Nephron progenitor cell (in vitro differentiated cells): ENCODE measurements at regions not wholly inside any gene's neighbourhood (a gene's known extent, or its start where the extent isn't known, plus 50 kb on each side); places are given as distances from the start of the nearest gene placed in this dataset.

Experiments
- DNase-seq: peaks from one replicate; pipeline ENCODE4 v3.0.0; 2021
- H3K27ac Mint-ChIP-seq: 2 replicates; pipeline ENCODE4 v1.8.0; 2021; ENCODE audit warnings: mild to moderate bottlenecking, moderate library complexity, mixed read lengths
- H3K27me3 Mint-ChIP-seq: 2 replicates; pipeline ENCODE4 v1.8.0; 2021; ENCODE audit warnings: mild to moderate bottlenecking, low read depth, mixed read lengths; ENCODE audit not compliant: poor library complexity
- H3K36me3 Mint-ChIP-seq: 2 replicates; pipeline ENCODE4 v1.8.0; 2021; ENCODE audit warnings: low read depth, mixed read lengths
- H3K4me1 Mint-ChIP-seq: 2 replicates; pipeline ENCODE4 v1.8.0; 2021; ENCODE audit warnings: mixed read lengths
- H3K4me3 Mint-ChIP-seq: 2 replicates; pipeline ENCODE4 v1.8.0; 2021; ENCODE audit warnings: mild to moderate bottlenecking, moderate library complexity, mixed read lengths
- H3K9me3 Mint-ChIP-seq: 2 replicates; pipeline ENCODE4 v1.8.0; 2021; ENCODE audit warnings: mild to moderate bottlenecking, moderate library complexity, mixed read lengths
- TF ChIP-seq, protein P1 (sequence below): fragments of 200-600 bp; sonication (generic); IDR thresholded peaks from 2 replicates; pipeline ENCODE4 v1.5.0; 2021; ENCODE audit warnings: antibody characterized with exemption

GRCh38 chr6:4575714-4576113 is 200.5 kb upstream of the CDYL start:
- peaks cover 17% of the 10 kb centered on the region for H3K36me3 Mint-ChIP-seq
- peaks cover 11% of the 10 kb centered on the region for H3K4me1 Mint-ChIP-seq
- TF ChIP-seq, protein P1, sequence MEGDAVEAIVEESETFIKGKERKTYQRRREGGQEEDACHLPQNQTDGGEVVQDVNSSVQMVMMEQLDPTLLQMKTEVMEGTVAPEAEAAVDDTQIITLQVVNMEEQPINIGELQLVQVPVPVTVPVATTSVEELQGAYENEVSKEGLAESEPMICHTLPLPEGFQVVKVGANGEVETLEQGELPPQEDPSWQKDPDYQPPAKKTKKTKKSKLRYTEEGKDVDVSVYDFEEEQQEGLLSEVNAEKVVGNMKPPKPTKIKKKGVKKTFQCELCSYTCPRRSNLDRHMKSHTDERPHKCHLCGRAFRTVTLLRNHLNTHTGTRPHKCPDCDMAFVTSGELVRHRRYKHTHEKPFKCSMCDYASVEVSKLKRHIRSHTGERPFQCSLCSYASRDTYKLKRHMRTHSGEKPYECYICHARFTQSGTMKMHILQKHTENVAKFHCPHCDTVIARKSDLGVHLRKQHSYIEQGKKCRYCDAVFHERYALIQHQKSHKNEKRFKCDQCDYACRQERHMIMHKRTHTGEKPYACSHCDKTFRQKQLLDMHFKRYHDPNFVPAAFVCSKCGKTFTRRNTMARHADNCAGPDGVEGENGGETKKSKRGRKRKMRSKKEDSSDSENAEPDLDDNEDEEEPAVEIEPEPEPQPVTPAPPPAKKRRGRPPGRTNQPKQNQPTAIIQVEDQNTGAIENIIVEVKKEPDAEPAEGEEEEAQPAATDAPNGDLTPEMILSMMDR: no peak
- no peak overlapping the region for H3K4me3 Mint-ChIP-seq
- H3K9me3 Mint-ChIP-seq: peaks cover 23% of the 10 kb centered on the region
- DNase-seq: no peak
- no peak overlapping the region for H3K27ac Mint-ChIP-seq
- H3K27me3 Mint-ChIP-seq: peaks cover 3% of the 10 kb centered on the region

DNA sequence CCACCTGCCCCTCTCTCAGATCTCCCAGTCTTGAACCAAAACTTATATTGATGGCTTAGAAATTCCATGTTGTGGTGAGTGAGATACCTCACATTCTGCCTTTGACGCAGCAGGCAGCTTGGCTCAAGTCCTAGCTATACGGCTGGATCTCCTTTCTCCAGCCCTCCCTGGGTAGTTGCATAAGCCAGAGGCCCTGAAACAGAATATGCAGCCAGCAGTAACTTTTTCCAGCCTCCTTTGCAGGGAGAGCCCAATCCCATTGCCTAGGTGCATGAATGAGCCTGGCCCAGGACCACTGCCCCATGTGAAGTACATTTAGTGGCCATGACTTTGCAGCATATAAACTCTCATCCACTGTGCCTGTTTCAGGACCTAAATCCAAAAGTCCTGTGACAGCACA is 202.2 kb upstream of the CDYL start:
- no peak overlapping the region for H3K4me3 Mint-ChIP-seq
- peaks cover 15% of the 10 kb centered on the region for H3K36me3 Mint-ChIP-seq
- peaks cover 32% of the 10 kb centered on the region for H3K9me3 Mint-ChIP-seq
- no peaks in the 10 kb centered on the region for H3K27me3 Mint-ChIP-seq
- TF ChIP-seq, protein P1: no peak
- H3K27ac Mint-ChIP-seq: no peak overlapping the region
- no peak for DNase-seq
- peaks cover 11% of the 10 kb centered on the region for H3K4me1 Mint-ChIP-seq

GRCh38 chr6:4571011-4571410 is 205.2 kb upstream of the CDYL start:
- no peak for DNase-seq
- TF ChIP-seq, protein P1: no peak
- H3K4me1 Mint-ChIP-seq: peaks cover 7% of the 10 kb centered on the region
- peaks cover 15% of the 10 kb centered on the region for H3K36me3 Mint-ChIP-seq
- peaks cover 33% of the 10 kb centered on the region for H3K9me3 Mint-ChIP-seq
- H3K27ac Mint-ChIP-seq: no peak overlapping the region
- H3K27me3 Mint-ChIP-seq: no peaks in the 10 kb centered on the region
- H3K4me3 Mint-ChIP-seq: no peak overlapping the region

GRCh38 chr6:4568138-4568537 is 208.1 kb upstream of the CDYL start:
- TF ChIP-seq, protein P1: no peak
- no peak for DNase-seq
- H3K36me3 Mint-ChIP-seq: peaks cover 15% of the 10 kb centered on the region
- H3K4me1 Mint-ChIP-seq: peaks cover 10% of the 10 kb centered on the region
- peaks cover 25% of the 10 kb centered on the region for H3K9me3 Mint-ChIP-seq
- peaks cover under 1% of the 10 kb centered on the region for H3K27me3 Mint-ChIP-seq
- no peak overlapping the region for H3K4me3 Mint-ChIP-seq
- no peak overlapping the region for H3K27ac Mint-ChIP-seq

DNA sequence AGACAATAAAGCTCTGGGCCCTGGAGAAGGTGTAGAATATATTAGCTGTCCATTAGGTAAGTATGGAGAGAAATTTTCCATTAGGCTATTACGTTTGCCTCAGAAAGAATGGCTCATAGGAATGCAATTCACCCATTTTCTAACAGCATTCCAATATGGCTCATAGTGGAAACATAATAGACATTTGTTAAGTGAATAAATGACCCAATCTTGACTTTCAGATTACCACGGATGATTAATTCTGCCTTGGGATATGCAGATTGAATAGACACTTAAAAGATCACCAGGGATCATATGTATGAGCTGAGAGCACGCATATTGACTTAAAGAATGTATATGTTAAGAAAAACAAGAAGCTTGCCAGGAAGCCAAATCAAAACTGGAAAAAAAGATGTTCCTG is 209.1 kb upstream of the CDYL start:
- Mint-ChIP-seq H3K27me3 (peaks cover 3% of the 10 kb centered on the region), H3K9me3 (peaks cover 25% of the 10 kb centered on the region), H3K4me3 (no peak overlapping the region), H3K4me1 (peaks cover 12% of the 10 kb centered on the region), H3K27ac (no peak overlapping the region), H3K36me3 (peaks cover 15% of the 10 kb centered on the region)
- DNase-seq: no peak
- TF ChIP-seq, protein P1: no peak
